ENCODE measurements at regions not wholly inside any gene's neighbourhood (a gene's known extent, or its start where the extent isn't known, plus 50 kb on each side); places are given as distances from the start of the nearest gene placed in this dataset.

DNA sequence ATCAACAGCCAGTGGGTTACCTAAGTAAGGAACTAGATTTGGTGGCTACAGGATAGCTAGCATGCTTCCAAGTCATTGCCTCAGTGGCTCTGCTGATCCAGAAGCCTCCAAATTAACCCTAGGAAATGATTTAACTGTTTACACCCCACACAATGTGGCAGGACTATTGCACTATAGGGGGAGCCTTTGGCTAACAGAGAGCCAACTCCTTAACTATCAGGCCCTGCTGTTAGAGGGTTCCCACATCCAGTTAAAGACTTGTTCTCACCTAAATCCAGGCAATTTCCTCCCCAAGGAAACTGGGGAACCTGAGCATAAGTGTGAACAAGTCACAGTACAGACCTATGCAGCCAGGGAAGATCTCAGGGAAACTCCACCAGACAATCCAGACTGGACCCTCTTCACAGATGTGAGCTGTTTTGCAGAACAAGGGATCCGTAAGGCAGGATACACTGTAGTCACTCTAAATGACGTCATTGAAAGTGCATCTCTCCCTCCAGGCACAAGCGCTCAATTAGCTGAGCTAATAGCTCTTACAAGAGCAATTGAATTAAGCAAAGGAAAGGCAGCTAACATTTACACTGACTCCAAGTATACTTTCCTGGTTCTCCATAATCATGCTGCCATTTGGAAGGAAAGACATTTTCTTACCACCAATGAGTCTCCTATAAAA is 185.3 kb upstream of the SPOCK3 start:
- ATAC-seq (no peak), DNase-seq (no peak)
- Histone ChIP-seq H3K9me3 (ENCODE audit: control insufficient read depth, low read length) (no peaks in the 10 kb centered on the region), H3K27me3 (ENCODE audit: control insufficient read depth, insufficient read depth) (no peaks in the 10 kb centered on the region), H3K27ac (ENCODE audit: low read length) (no peak overlapping the region), H3K4me3 (ENCODE audit: low read length) (no peak overlapping the region), H3K4me1 (ENCODE audit: control insufficient read depth, insufficient read depth, low read length) (no peaks in the 10 kb centered on the region)
- intact Hi-C loops (cut with DNase I): no loop called here
- WGBS: 70% methylated on average over 3 of the region's 3 CpGs

DNA sequence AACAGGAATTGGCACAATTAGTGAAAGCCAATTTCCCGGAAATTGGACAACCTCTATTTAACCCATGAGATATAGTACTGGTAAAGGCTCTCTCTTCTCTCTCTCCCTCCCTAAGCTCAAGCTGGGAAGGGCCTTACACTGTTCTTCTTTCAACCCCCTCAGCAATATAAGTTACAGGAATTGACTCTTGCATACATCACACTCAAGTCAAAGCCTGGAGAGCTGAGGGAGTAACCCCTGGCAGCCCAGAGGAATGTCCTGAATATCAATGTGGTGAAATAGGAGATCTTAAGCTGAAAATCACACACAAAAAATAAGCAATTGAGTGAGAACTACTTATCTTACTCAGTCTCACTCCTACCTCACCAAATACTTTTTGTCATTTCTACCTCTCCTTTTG is 186.9 kb upstream of the SPOCK3 start:
- H3K4me3 ChIP-seq (ENCODE audit: low read length): no peak overlapping the region
- intact Hi-C loops (cut with DNase I): no loop called here
- H3K27ac ChIP-seq (ENCODE audit: low read length): no peak overlapping the region
- WGBS: 36% methylated on average over 1 of the region's 1 CpG
- H3K4me1 ChIP-seq (ENCODE audit: control insufficient read depth, insufficient read depth, low read length): no peaks in the 10 kb centered on the region
- no peak for ATAC-seq
- H3K27me3 ChIP-seq (ENCODE audit: control insufficient read depth, insufficient read depth): no peaks in the 10 kb centered on the region
- H3K9me3 ChIP-seq (ENCODE audit: control insufficient read depth, low read length): no peaks in the 10 kb centered on the region
- DNase-seq: no peak

DNA sequence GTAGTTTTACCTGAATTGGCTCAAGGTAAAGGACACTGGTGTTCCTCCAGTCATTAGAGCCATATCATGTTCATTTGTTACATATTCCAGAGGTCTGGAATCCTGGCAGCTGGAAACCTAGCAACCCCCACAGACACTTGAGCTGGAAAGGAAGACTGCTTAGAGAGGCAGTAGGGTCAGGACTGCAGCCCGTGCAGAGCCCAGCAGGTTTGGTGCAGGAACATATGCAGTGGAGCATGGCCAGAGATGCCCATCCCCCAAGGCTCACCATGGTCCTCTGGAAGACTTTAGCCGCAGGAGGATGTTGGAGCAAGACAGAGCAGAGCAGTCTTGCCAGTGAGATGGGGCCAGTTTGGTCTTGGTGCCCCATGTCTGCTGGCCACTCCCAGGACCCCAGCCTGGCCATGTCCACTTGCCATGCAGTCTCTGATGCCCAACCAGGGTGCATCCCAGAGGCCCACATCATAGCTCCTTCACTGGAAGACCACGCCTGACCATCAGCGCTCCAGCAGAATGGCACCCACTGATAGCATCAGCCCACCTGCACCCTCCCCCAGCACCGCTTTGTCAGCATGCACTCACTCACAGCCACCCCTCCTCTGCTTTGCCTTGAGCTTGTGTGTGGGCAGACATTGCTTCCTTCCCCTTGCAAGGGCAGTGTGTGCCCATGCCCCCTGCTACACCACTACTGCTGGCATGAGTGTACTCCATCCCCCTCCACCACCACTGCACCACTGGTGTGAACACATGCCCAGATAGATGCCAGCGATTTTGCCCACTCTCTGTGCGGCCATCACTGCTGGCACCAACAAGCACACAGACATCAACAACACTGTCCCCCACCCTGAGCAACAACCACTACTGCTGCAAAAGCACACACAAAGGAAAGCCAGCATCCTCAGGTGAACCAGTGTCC is 190.3 kb upstream of the SPOCK3 start:
- DNase-seq (no peak), ATAC-seq (no peak)
- H3K4me3 ChIP-seq (ENCODE audit: low read length): no peak overlapping the region
- H3K9me3 ChIP-seq (ENCODE audit: control insufficient read depth, low read length): no peaks in the 10 kb centered on the region
- H3K27me3 ChIP-seq (ENCODE audit: control insufficient read depth, insufficient read depth): no peaks in the 10 kb centered on the region
- H3K27ac ChIP-seq (ENCODE audit: low read length): no peak overlapping the region
- H3K4me1 ChIP-seq (ENCODE audit: control insufficient read depth, insufficient read depth, low read length): no peaks in the 10 kb centered on the region
- intact Hi-C loops (cut with DNase I): no loop called here
- 74% methylated on average over 7 of the region's 7 CpGs for WGBS

DNA sequence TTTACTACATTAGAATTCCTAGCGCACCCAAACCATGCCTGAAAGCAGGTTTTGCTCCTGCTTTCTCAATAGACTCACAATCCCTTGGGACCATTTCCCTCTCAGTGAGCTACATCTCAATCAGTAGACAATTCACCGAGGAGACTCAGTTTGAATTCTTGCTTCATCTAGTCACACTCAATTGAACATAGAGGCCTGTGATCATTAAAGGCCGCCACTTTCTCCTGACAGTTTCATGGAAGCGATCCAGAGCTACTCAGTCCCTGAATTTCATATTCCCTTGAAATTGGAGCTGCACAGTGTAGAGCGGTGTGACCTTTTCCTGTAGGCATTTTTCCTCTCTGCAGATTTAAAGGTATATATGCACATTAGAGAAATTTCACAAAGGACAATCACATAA is 193.9 kb upstream of the SPOCK3 start:
- H3K9me3 ChIP-seq (ENCODE audit: control insufficient read depth, low read length): no peaks in the 10 kb centered on the region
- intact Hi-C loops (cut with DNase I): no loop called here
- 34% methylated on average over 5 of the region's 5 CpGs for WGBS
- H3K4me3 ChIP-seq (ENCODE audit: low read length): no peak overlapping the region
- DNase-seq: no peak
- H3K4me1 ChIP-seq (ENCODE audit: control insufficient read depth, insufficient read depth, low read length): no peaks in the 10 kb centered on the region
- no peak overlapping the region for H3K27ac ChIP-seq (ENCODE audit: low read length)
- H3K27me3 ChIP-seq (ENCODE audit: control insufficient read depth, insufficient read depth): no peaks in the 10 kb centered on the region
- no peak for ATAC-seq

DNA sequence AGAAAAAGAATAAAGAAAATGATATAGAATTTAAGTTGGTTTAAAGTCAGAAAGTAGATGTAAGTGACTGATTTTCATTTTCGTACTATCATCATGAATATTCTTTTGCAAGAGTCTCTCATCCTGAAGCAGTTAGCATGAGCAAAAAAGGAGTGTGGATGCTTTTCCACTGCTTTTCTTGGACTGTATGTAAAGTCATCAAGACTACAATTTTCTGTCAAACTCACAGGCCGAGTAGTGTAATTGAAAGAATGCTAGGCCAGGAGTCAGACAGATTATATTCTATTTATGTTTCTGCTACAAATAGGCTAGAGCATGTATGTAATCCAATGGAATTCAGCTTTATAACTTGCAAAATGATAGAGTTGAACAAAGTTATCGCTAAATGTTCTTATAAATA is 197.1 kb upstream of the SPOCK3 start:
- 76% methylated on average over 3 of the region's 3 CpGs for WGBS
- Histone ChIP-seq H3K4me1 (ENCODE audit: control insufficient read depth, insufficient read depth, low read length) (no peaks in the 10 kb centered on the region), H3K9me3 (ENCODE audit: control insufficient read depth, low read length) (no peaks in the 10 kb centered on the region), H3K27me3 (ENCODE audit: control insufficient read depth, insufficient read depth) (no peaks in the 10 kb centered on the region), H3K4me3 (ENCODE audit: low read length) (no peak overlapping the region), H3K27ac (ENCODE audit: low read length) (no peak overlapping the region)
- intact Hi-C loops (cut with DNase I): no loop called here
- DNase-seq (no peak), ATAC-seq (no peak)

DNA sequence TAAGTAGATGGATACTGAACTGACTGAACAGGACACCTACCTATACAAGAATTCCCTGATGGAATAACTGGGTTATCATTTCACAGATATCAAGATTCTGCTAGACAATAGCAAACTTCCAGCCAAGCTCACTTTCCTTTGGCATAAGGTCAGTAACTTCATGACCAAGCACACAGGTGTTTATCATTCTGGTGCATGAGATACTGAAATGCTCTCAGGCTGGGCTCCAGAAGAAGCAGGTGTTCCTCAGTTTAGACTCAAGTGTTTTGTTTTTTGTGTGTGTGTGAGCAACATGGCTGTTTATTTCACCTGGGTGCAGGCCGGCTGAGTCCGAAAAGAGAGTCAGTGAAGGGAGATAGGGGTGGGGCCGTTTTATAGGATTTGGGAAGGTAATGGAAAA is 201.5 kb upstream of the SPOCK3 start:
- Histone ChIP-seq H3K27ac (ENCODE audit: low read length) (no peak overlapping the region), H3K27me3 (ENCODE audit: control insufficient read depth, insufficient read depth) (no peaks in the 10 kb centered on the region), H3K4me1 (ENCODE audit: control insufficient read depth, insufficient read depth, low read length) (no peaks in the 10 kb centered on the region), H3K4me3 (ENCODE audit: low read length) (no peak overlapping the region), H3K9me3 (ENCODE audit: control insufficient read depth, low read length) (no peaks in the 10 kb centered on the region)
- intact Hi-C loops (cut with DNase I): no loop called here
- ATAC-seq: no peak
- no peak for DNase-seq
- 82% methylated on average over 3 of the region's 3 CpGs for WGBS

DNA sequence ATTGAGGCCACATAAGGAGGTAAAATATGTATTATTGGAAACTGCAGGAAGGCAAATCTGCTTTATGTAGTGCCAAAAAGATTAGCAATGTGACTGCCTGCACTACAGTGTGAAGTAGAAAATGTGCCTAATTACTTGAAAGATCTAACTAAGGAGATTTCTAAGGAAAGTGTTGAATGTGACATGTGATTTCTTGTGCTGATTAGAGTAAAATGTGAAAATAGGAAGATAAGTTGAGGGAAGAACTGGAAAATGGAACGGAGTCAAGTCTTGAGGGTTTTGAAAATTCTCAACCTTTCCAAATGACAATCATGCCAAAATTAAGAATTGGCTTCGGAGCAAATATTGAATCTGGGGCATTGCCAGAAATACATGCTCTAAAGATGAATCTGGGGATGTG is 209.5 kb upstream of the SPOCK3 start:
- no peaks in the 10 kb centered on the region for H3K4me1 ChIP-seq (ENCODE audit: control insufficient read depth, insufficient read depth, low read length)
- DNase-seq (no peak), ATAC-seq (no peak)
- no peak overlapping the region for H3K4me3 ChIP-seq (ENCODE audit: low read length)
- WGBS: 50% methylated on average over 2 of the region's 2 CpGs
- no peaks in the 10 kb centered on the region for H3K9me3 ChIP-seq (ENCODE audit: control insufficient read depth, low read length)
- H3K27me3 ChIP-seq (ENCODE audit: control insufficient read depth, insufficient read depth): no peaks in the 10 kb centered on the region
- no peak overlapping the region for H3K27ac ChIP-seq (ENCODE audit: low read length)
- intact Hi-C loops (cut with DNase I): no loop called here

DNA sequence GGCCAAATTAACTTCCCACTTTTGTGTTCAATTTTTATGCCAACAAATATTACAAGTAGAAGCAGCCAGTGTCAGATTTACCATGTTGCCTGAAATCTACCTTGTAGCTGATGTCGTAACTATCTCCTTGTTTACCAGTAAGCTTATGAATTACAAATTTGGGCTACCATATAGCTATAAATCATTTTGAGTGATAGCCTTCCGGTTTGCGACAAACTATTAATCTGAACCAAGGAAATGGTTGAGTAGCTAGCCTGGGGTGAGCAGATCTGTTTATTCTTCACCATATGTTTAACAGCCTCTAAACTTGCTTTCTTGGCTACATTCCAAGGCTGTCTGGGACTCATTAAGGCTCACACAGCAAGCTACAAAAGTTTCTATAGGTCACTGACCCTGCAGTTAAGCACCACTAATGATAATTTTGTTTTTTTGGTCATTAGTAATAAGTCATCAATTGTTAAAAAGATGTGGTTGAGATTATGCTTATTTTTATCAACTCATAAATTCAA is 218.7 kb upstream of the SPOCK3 start:
- WGBS: 73% methylated on average over 3 of the region's 3 CpGs
- Histone ChIP-seq H3K4me3 (ENCODE audit: low read length) (no peak overlapping the region), H3K27ac (ENCODE audit: low read length) (no peak overlapping the region), H3K9me3 (ENCODE audit: control insufficient read depth, low read length) (no peaks in the 10 kb centered on the region), H3K4me1 (ENCODE audit: control insufficient read depth, insufficient read depth, low read length) (no peaks in the 10 kb centered on the region), H3K27me3 (ENCODE audit: control insufficient read depth, insufficient read depth) (no peaks in the 10 kb centered on the region)
- no peak for ATAC-seq
- no peak for DNase-seq
- intact Hi-C loops (cut with DNase I): no loop called here

DNA sequence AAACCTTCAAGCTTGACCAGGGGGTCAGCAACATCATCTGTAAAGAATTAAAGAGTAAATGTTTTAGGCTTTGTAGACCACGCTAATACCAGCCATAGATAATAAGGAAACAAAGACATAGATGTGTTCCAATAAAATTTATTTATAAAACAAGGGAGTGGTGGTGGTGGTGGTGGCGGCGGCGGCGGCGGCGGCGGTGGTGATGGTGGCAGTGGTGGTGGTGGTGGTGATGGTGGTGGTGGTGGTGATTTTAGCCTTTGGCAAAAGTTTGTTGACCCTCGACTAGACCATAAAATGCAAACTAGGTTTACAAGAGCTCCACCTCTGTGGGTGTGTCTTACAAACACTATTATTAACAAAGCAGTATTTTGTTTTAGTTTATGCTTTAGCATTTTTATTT is 222.3 kb upstream of the SPOCK3 start:
- intact Hi-C loops (cut with DNase I): no loop called here
- no peak for DNase-seq
- Histone ChIP-seq H3K4me3 (ENCODE audit: low read length) (no peak overlapping the region), H3K27ac (ENCODE audit: low read length) (no peak overlapping the region), H3K27me3 (ENCODE audit: control insufficient read depth, insufficient read depth) (no peaks in the 10 kb centered on the region), H3K4me1 (ENCODE audit: control insufficient read depth, insufficient read depth, low read length) (no peaks in the 10 kb centered on the region), H3K9me3 (ENCODE audit: control insufficient read depth, low read length) (no peaks in the 10 kb centered on the region)
- WGBS: 78% methylated on average over 9 of the region's 9 CpGs
- no peak for ATAC-seq

DNA sequence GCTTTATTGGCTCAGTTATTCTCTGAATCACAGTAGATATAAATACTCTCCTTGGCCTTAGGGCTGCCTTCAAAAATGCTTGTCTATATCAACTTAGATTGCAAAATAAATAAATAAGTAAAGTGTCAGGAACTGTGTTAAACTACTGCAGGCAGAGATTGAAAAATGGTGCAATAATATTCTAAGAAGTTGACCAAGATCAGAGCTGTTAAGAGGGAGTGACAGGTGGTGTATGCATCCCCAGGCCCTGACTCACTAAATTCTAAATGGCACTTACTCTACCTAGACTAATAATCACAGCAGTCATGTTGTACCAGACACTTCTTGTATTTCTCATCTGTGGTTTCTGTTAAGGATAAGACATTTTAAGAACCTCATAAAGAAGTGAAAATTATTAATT is 235.1 kb upstream of the SPOCK3 start:
- intact Hi-C loops (cut with DNase I): no loop called here
- H3K27ac ChIP-seq (ENCODE audit: low read length): no peak overlapping the region
- DNase-seq (no peak), ATAC-seq (no peak)
- no peaks in the 10 kb centered on the region for H3K4me1 ChIP-seq (ENCODE audit: control insufficient read depth, insufficient read depth, low read length)
- H3K9me3 ChIP-seq (ENCODE audit: control insufficient read depth, low read length): no peaks in the 10 kb centered on the region
- no peaks in the 10 kb centered on the region for H3K27me3 ChIP-seq (ENCODE audit: control insufficient read depth, insufficient read depth)
- H3K4me3 ChIP-seq (ENCODE audit: low read length): no peak overlapping the region

DNA sequence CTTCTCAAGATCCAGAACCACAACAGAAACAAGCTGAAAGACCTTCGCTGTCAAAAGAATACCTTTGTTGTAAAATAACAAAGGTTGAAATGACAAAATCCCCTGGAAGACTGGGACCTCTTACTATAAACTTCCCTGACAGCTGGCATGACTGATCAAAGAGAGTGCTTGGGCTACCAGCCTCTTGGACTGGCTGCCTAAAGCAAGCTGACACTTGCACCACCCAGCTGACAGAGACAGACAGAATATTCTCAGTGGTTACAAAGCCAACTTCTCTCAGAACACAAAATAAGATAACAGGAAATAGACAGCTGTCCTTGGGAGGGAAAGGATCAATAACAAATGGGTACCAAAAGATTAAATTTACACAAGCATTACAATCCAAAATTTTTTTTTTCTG is 241.7 kb upstream of the SPOCK3 start:
- intact Hi-C loops (cut with DNase I): no loop called here
- Histone ChIP-seq H3K4me3 (ENCODE audit: low read length) (no peak overlapping the region), H3K9me3 (ENCODE audit: control insufficient read depth, low read length) (no peaks in the 10 kb centered on the region), H3K4me1 (ENCODE audit: control insufficient read depth, insufficient read depth, low read length) (no peaks in the 10 kb centered on the region), H3K27me3 (ENCODE audit: control insufficient read depth, insufficient read depth) (no peaks in the 10 kb centered on the region), H3K27ac (ENCODE audit: low read length) (no peak overlapping the region)
- WGBS: 87% methylated on average over 1 of the region's 1 CpG
- DNase-seq (no peak), ATAC-seq (no peak)

All from right cardiac atrium (tissue), 5 donors.